IMR-90 (cell line): ENCODE measurements at regions not wholly inside any gene's neighbourhood (a gene's known extent, or its start where the extent isn't known, plus 50 kb on each side); places are given as distances from the start of the nearest gene placed in this dataset.

Experiments used
- ATAC-seq: fragments of 200-7000 bp; cut with Tn5 transposase; 2 replicates; pipeline ENCODE4 v1.9.1; 2020; ENCODE audit warnings: low read depth, mild to moderate bottlenecking, moderate library complexity
- BruUV-seq: library from RNA; stranded (reverse); fragments of 400-500 nt; replicated peaks from 2 replicates; lab custom pipeline; 2021; lab: Mats Ljungman, UMichigan
- CTCF ChIA-PET: fragments of 300-600 bp; formaldehyde crosslinking; extraction: SDS; loops from one replicate; lab custom pipeline; 2021; ENCODE audit warnings: antibody characterized with exemption; lab: Yijun Ruan, JAX
- POLR2A ChIA-PET: fragments of 300-600 bp; sonication (Branson Sonifier 250); formaldehyde crosslinking; loops from one replicate; lab custom pipeline; 2022; ENCODE audit warnings: antibody characterized with exemption; ENCODE audit not compliant: unreplicated experiment; lab: Charles Lee
- DNase-seq: peaks from one replicate; pipeline ENCODE4 v3.0.0; 2013
- H2AFZ ChIP-seq: replicated peaks from 2 replicates; pipeline ENCODE3; 2013; ENCODE audit warnings: low read length, mild to moderate bottlenecking; ENCODE audit not compliant: poor library complexity
- H2AK5ac ChIP-seq: 2 replicates; pipeline ENCODE4 v1.6.1; 2013; ENCODE audit warnings: low read depth, low read length, inconsistent platforms
- H2AK9ac ChIP-seq: replicated peaks from 2 replicates; pipeline ENCODE3; 2013; ENCODE audit warnings: mild to moderate bottlenecking, low read depth, low read length, moderate library complexity; ENCODE audit not compliant: poor library complexity
- H2BK120ac ChIP-seq: 2 replicates; pipeline ENCODE4 v1.6.1; 2013; ENCODE audit warnings: low read depth, low read length, inconsistent platforms
- H2BK15ac ChIP-seq: 3 replicates; pipeline ENCODE4 v1.6.1; 2013; ENCODE audit warnings: low read depth, low read length, inconsistent platforms
- H2BK20ac ChIP-seq: 2 replicates; pipeline ENCODE4 v1.6.1; 2013; ENCODE audit warnings: low read depth, mild to moderate bottlenecking, inconsistent platforms, low read length, moderate library complexity
- H2BK5ac ChIP-seq: 2 replicates; pipeline ENCODE4 v1.6.1; 2013; ENCODE audit warnings: mild to moderate bottlenecking, low read depth, low read length, inconsistent platforms; ENCODE audit not compliant: poor library complexity, severe bottlenecking
- H3K14ac ChIP-seq: replicated peaks from 2 replicates; pipeline ENCODE4 v1.6.1; 2013; ENCODE audit warnings: low read depth, low read length, inconsistent platforms
- H3K18ac ChIP-seq: 2 replicates; pipeline ENCODE4 v1.6.1; 2013; ENCODE audit warnings: low read depth, low read length, control low read depth
- H3K23ac ChIP-seq: 2 replicates; pipeline ENCODE4 v1.6.1; 2013; ENCODE audit warnings: low read depth, low read length, inconsistent platforms
- H3K27ac ChIP-seq: 2 replicates; pipeline ENCODE4 v1.5.1; 2013; ENCODE audit warnings: mild to moderate bottlenecking, control low read depth, low read length; ENCODE audit not compliant: insufficient read depth
- H3K27me3 ChIP-seq: 2 replicates; pipeline ENCODE4 v1.6.1; 2013; ENCODE audit warnings: low read length; ENCODE audit not compliant: control insufficient read depth, insufficient read depth
- H3K36me3 ChIP-seq: 2 replicates; pipeline ENCODE4 v1.6.1; 2013; ENCODE audit warnings: low read length, mixed read lengths; ENCODE audit not compliant: control insufficient read depth, insufficient read depth
- H3K4ac ChIP-seq: 2 replicates; pipeline ENCODE4 v1.6.1; 2013; ENCODE audit warnings: low read depth, low read length, inconsistent platforms
- H3K4me1 ChIP-seq: 2 replicates; pipeline ENCODE4 v1.6.1; 2013; ENCODE audit warnings: low read length, mixed read lengths; ENCODE audit not compliant: control insufficient read depth, insufficient read depth
- H3K4me2 ChIP-seq: 2 replicates; pipeline ENCODE4 v1.6.1; 2013; ENCODE audit warnings: low read depth, mild to moderate bottlenecking, control low read depth, low read length, moderate library complexity
- H3K4me3 ChIP-seq: 2 replicates; pipeline ENCODE4 v1.5.1; 2013; ENCODE audit warnings: low read depth, mild to moderate bottlenecking, control low read depth, low read length, moderate library complexity; ENCODE audit not compliant: insufficient read depth
- H3K56ac ChIP-seq: 2 replicates; pipeline ENCODE4 v1.6.1; 2013; ENCODE audit warnings: low read length, inconsistent platforms; ENCODE audit not compliant: insufficient read depth; ENCODE audit errors: extremely low read depth
- H3K79me1 ChIP-seq, 2 experiments: 2 replicates each; pipeline ENCODE4 v1.6.1; 2013; ENCODE audit warnings: low read length in 2 of 2, inconsistent platforms in 1 of 2, low read depth in 1 of 2
- H3K9ac ChIP-seq: 2 replicates; pipeline ENCODE4 v1.6.1; 2013; ENCODE audit warnings: low read depth, low read length, control low read depth
- H3K9me1 ChIP-seq: 2 replicates; pipeline ENCODE4 v1.6.1; 2013; ENCODE audit warnings: low read length, inconsistent platforms; ENCODE audit not compliant: insufficient read depth
- H3K9me3 ChIP-seq: 2 replicates; pipeline ENCODE4 v1.6.1; 2013; ENCODE audit warnings: low read length; ENCODE audit not compliant: control insufficient read depth, insufficient read depth
- H4K20me1 ChIP-seq: 2 replicates; pipeline ENCODE4 v1.6.1; 2013; ENCODE audit warnings: low read length, inconsistent platforms; ENCODE audit not compliant: insufficient read depth
- H4K5ac ChIP-seq: 2 replicates; pipeline ENCODE4 v1.6.1; 2013; ENCODE audit warnings: mild to moderate bottlenecking, low read depth, low read length, control low read depth
- H4K8ac ChIP-seq, 2 experiments: 2 replicates each; pipeline ENCODE4 v1.6.1; 2013; ENCODE audit warnings: low read depth in 2 of 2, low read length in 2 of 2, control low read depth in 1 of 2, inconsistent platforms in 1 of 2
- H4K91ac ChIP-seq: 2 replicates; pipeline ENCODE4 v1.6.1; 2013; ENCODE audit warnings: low read depth, low read length, inconsistent platforms; ENCODE audit not compliant: insufficient read depth
- BHLHE40 ChIP-seq: fragments of 150-350 bp; IDR thresholded peaks from 2 replicates; pipeline ENCODE4 v1.6.1; 2016; ENCODE audit warnings: mild to moderate bottlenecking, low read depth, low read length
- CEBPB ChIP-seq: IDR thresholded peaks from 2 replicates; pipeline ENCODE4 v1.6.1; 2012; ENCODE audit warnings: low read depth, low read length, improper control_type of control experiment
- FOS ChIP-seq: fragments of 150-350 bp; IDR thresholded peaks from 2 replicates; pipeline ENCODE4 v1.6.1; 2016; ENCODE audit warnings: low read depth, low read length
- MAFK ChIP-seq: IDR thresholded peaks from 2 replicates; pipeline ENCODE4 v1.6.1; 2012; ENCODE audit warnings: low read depth, low read length, improper control_type of control experiment
- MXI1 ChIP-seq: IDR thresholded peaks from 2 replicates; pipeline ENCODE4 v1.6.1; 2012; ENCODE audit warnings: low read depth, mild to moderate bottlenecking, low read length, moderate library complexity, borderline replicate concordance
- NFE2L2 ChIP-seq: fragments of 150-350 bp; IDR thresholded peaks from 2 replicates; pipeline ENCODE4 v1.6.1; 2016; ENCODE audit warnings: low read depth, mild to moderate bottlenecking, low read length
- POLR2A ChIP-seq: IDR thresholded peaks from 2 replicates; pipeline ENCODE4 v1.6.1; 2012; ENCODE audit warnings: mild to moderate bottlenecking, low read depth, low read length
- RAD21 ChIP-seq: IDR thresholded peaks from 2 replicates; pipeline ENCODE4 v1.6.1; 2012; ENCODE audit warnings: low read length, improper control_type of control experiment
- RCOR1 ChIP-seq: IDR thresholded peaks from 2 replicates; pipeline ENCODE4 v1.6.1; 2012; ENCODE audit warnings: mild to moderate bottlenecking, low read length, improper control_type of control experiment; ENCODE audit not compliant: insufficient replicate concordance
- SMC3 ChIP-seq: fragments of 150-350 bp; IDR thresholded peaks from 2 replicates; pipeline ENCODE4 v1.6.1; 2016; ENCODE audit warnings: low read depth, mild to moderate bottlenecking, antibody characterized with exemption, low read length, moderate library complexity
- WGBS, 2 experiments: methylation state at CpG; one replicate each; pipeline versions ENCODE4 v1.1.5 to v1.1.7; 2013; ENCODE audit warnings: missing lambda C conversion rate in 2 of 2; ENCODE audit not compliant: insufficient read length in 1 of 2; ENCODE audit errors: extremely low coverage in 2 of 2; 5-methylcytosine and 5-hydroxymethylcytosine counted together
- dilution Hi-C: fragments of 300-500 bp; cut with HindIII; formaldehyde crosslinking; loops from one replicate; pipeline ENCODE4 v1.14.3; 2018; ENCODE audit warnings: low sequenced_read_pairs; ENCODE audit not compliant: unreplicated experiment
- in situ Hi-C: fragments of 300-500 bp; cut with MboI; formaldehyde crosslinking; loops from 3 replicates; pipeline ENCODE4 v1.14.3; 2019; ENCODE audit warnings: low sequenced_read_pairs, inconsistent platforms, mixed read lengths
- intact Hi-C: fragments of 100-400 bp; cut with micrococcal nuclease; formaldehyde crosslinking; loops from 2 replicates; pipeline ENCODE4 v1.10.0; 2022
- TF ChIP-seq, protein P1 (sequence below): fragments of 150-350 bp; IDR thresholded peaks from 2 replicates; pipeline ENCODE4 v1.6.1; 2016; ENCODE audit warnings: low read depth, mild to moderate bottlenecking, low read length, moderate library complexity, borderline replicate concordance

DNA sequence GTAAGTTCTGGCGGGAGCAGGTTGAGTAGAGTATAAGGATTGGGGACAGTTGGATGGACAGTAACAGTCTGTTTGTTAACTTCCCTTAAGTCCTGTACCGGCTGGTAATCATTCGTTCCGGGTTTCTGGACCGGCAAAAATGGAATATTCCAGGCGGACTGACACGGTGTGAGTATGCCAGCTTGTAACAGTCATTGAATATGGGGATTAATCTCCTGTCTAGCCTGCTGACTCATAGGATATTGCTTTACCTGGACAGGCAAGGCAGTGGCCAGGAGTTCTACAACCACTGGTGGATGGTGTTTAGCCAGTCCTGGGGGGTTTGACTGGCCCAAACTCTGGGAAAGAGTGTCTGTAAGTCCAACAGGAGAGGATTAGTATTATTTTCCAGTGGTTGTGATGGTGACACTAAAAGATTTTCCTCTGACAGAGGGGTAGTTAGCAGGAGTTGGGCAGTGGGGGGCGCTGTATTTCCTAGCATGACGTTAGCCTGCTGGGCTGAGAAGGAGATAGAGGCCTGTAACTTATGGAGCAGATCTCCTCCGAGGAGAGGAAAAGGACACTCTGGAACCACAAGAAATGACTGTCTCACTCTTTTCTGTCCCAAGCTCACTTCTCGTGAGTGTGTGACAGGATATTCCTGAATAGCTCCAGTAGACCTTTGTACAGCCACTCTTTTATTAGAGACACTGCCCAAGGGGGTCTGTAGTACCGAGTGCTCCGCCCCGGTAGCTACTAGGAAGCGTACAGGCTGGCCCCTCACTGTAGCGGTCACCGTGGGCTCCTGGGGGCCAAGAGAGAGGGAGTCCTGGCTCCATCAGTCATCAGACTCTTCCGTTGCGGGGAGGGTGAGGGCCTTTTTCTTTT lies 152.2 kb downstream of the TRIM27 start:
- H3K4me2 ChIP-seq = no peak overlapping the region
- H3K9me3 ChIP-seq = no peaks in the 10 kb centered on the region
- intact Hi-C loops = no loop called here
- H3K56ac ChIP-seq = no peak overlapping the region
- H3K9ac ChIP-seq = no peak overlapping the region
- no peak overlapping the region for H2BK5ac ChIP-seq
- H3K27ac ChIP-seq = no peak overlapping the region
- H2AK9ac ChIP-seq = no peak overlapping the region
- H2AFZ ChIP-seq = no peak overlapping the region
- no peak for TF ChIP-seq FOS
- TF ChIP-seq SMC3 = no peak
- no peak for TF ChIP-seq RCOR1
- no peak for TF ChIP-seq BHLHE40
- no peak for TF ChIP-seq POLR2A
- no peak for TF ChIP-seq NFE2L2
- no peak for TF ChIP-seq CEBPB
- TF ChIP-seq RAD21 = no peak
- no peak for TF ChIP-seq MXI1
- TF ChIP-seq, protein P1, sequence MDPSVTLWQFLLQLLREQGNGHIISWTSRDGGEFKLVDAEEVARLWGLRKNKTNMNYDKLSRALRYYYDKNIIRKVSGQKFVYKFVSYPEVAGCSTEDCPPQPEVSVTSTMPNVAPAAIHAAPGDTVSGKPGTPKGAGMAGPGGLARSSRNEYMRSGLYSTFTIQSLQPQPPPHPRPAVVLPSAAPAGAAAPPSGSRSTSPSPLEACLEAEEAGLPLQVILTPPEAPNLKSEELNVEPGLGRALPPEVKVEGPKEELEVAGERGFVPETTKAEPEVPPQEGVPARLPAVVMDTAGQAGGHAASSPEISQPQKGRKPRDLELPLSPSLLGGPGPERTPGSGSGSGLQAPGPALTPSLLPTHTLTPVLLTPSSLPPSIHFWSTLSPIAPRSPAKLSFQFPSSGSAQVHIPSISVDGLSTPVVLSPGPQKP = no peak
- no peak for TF ChIP-seq MAFK
- H4K20me1 ChIP-seq = no peaks in the 10 kb centered on the region
- 9% methylated on average over 6 of the region's 19 CpGs; no CpG with 5 or more reads in 1 of the 2 experiments for WGBS, 2 experiments
- no peak overlapping the region for H3K4ac ChIP-seq
- no peaks in the 10 kb centered on the region for H3K9me1 ChIP-seq
- peaks cover 70% of the 10 kb centered on the region for H3K27me3 ChIP-seq
- no peak overlapping the region for H4K8ac ChIP-seq
- H3K36me3 ChIP-seq = no peaks in the 10 kb centered on the region
- H2BK20ac ChIP-seq = no peak overlapping the region
- no peak overlapping the region for H3K14ac ChIP-seq
- H3K18ac ChIP-seq = no peak overlapping the region
- no peak overlapping the region for H3K4me3 ChIP-seq
- no peak overlapping the region for H2BK120ac ChIP-seq
- dilution Hi-C loops = no loop called here
- CTCF ChIA-PET = no interaction called here
- in situ Hi-C loops = no loop called here
- H3K4me1 ChIP-seq = no peaks in the 10 kb centered on the region
- no TSS peak for BruUV-seq
- no peak overlapping the region for H3K23ac ChIP-seq
- no peak overlapping the region for H4K5ac ChIP-seq
- no peaks in the 10 kb centered on the region for H3K79me1 ChIP-seq
- H2BK15ac ChIP-seq = no peak overlapping the region
- no peak for ATAC-seq
- no peak overlapping the region for H4K91ac ChIP-seq
- DNase-seq = no peak
- no peak overlapping the region for H2AK5ac ChIP-seq
- POLR2A ChIA-PET = no interaction called here
